GM12878 (cell line): ENCODE measurements at regions not wholly inside any gene's neighbourhood (a gene's known extent, or its start where the extent isn't known, plus 50 kb on each side); places are given as distances from the start of the nearest gene placed in this dataset.
"Not testable (repeated sequence)": the region's sequence is repeated elsewhere in the genome, so short reads cannot be mapped to it uniquely, and the experiment has no call there.

Experiments
- ATAC-seq: fragments of 200-7000 bp; cut with Tn5 transposase; 3 replicates; pipeline ENCODE4 v1.9.1; 2020; ENCODE audit warnings: mild to moderate bottlenecking, moderate library complexity
- BruUV-seq: library from RNA; stranded (reverse); fragments of 400-500 nt; replicated peaks from 2 replicates; lab custom pipeline; 2021; lab: Mats Ljungman, UMichigan
- CTCF ChIA-PET: fragments of 300-600 bp; sonication (Branson Sonifier 250); formaldehyde crosslinking; extraction: SDS; loops from one replicate; lab custom pipeline; 2021; ENCODE audit warnings: inconsistent platforms; lab: Yijun Ruan, JAX
- POLR2A ChIA-PET: fragments of 350-600 bp; formaldehyde crosslinking; extraction: SDS; loops from one replicate; lab custom pipeline; 2021; ENCODE audit warnings: inconsistent platforms; lab: Charles Lee
- RAD21 ChIA-PET: fragments of 300-600 bp; sonication (Branson Sonifier 250); formaldehyde crosslinking; loops from one replicate; lab custom pipeline; 2023; ENCODE audit warnings: antibody characterized with exemption; ENCODE audit not compliant: unreplicated experiment; lab: Charles Lee
- SMC1A ChIA-PET: fragments of 300-600 bp; sonication (Branson Sonifier 250); formaldehyde crosslinking; loops from one replicate; lab custom pipeline; 2023; ENCODE audit not compliant: unreplicated experiment, uncharacterized antibody; lab: Charles Lee
- DNase-seq: peaks from one replicate; pipeline ENCODE4 v3.0.0-alpha.2; 2011; ENCODE audit warnings: low read depth, low spot score
- FAIRE-seq: peaks from 3 replicates; lab custom pipeline; 2011; peaks lifted over from hg19 to GRCh38; lab: Jason Lieb, UNC
- H2AFZ ChIP-seq: 2 replicates; pipeline ENCODE4 v1.6.0; 2011; ENCODE audit warnings: low read depth, low read length, control low read depth; ENCODE audit not compliant: control insufficient read depth
- H3K27ac ChIP-seq: 2 replicates; pipeline ENCODE4 v1.5.1; 2011; ENCODE audit warnings: control low read depth; ENCODE audit not compliant: control insufficient read depth, insufficient read depth
- H3K27me3 ChIP-seq, 2 experiments: replicated peaks in 1 of 2; 2 replicates each; pipeline versions ENCODE4 v1.6.0 to v1.6.1; 2011; ENCODE audit warnings: low read length in 1 of 2; ENCODE audit not compliant: control insufficient read depth in 2 of 2, insufficient read depth in 2 of 2
- H3K36me3 ChIP-seq, 2 experiments: 2 replicates each; pipeline ENCODE4 v1.5.1; 2011; ENCODE audit warnings: low read length in 1 of 2; ENCODE audit not compliant: control insufficient read depth in 2 of 2, insufficient read depth in 2 of 2
- H3K4me1 ChIP-seq: 2 replicates; pipeline ENCODE4 v1.6.1; 2011; ENCODE audit warnings: mild to moderate bottlenecking, low read length, moderate library complexity, mixed read lengths; ENCODE audit not compliant: control insufficient read depth, insufficient read depth
- H3K4me2 ChIP-seq: 2 replicates; pipeline ENCODE4 v1.6.0; 2011; ENCODE audit warnings: control low read depth; ENCODE audit not compliant: control insufficient read depth, insufficient read depth
- H3K4me3 ChIP-seq: fragments of 200-600 bp; sonication (generic); 2 replicates; pipeline ENCODE4 v1.5.1; 2016
- H3K79me2 ChIP-seq: 2 replicates; pipeline ENCODE4 v1.6.0; 2011; ENCODE audit warnings: low read length; ENCODE audit not compliant: control insufficient read depth, insufficient read depth
- H3K9ac ChIP-seq: 2 replicates; pipeline ENCODE4 v1.8.0; 2011; ENCODE audit warnings: low read length, control low read depth, mixed read lengths; ENCODE audit not compliant: control insufficient read depth, insufficient read depth
- H3K9me3 ChIP-seq: replicated peaks from 3 replicates; pipeline ENCODE4 v1.5.1; 2011; ENCODE audit warnings: mild to moderate bottlenecking, low read length; ENCODE audit not compliant: control insufficient read depth, insufficient read depth
- H4K20me1 ChIP-seq: 2 replicates; pipeline ENCODE4 v1.6.0; 2011; ENCODE audit not compliant: control insufficient read depth, insufficient read depth
- CREM ChIP-seq: IDR thresholded peaks from 2 replicates; pipeline ENCODE4 v1.6.1; 2014; ENCODE audit warnings: antibody characterized with exemption, low read depth
- ESRRA ChIP-seq: IDR thresholded peaks from 2 replicates; pipeline ENCODE4 v1.6.1; 2012; ENCODE audit warnings: mild to moderate bottlenecking, low read length, improper control_type of control experiment
- ETV6 ChIP-seq, 2 experiments: fragments of 450-650 bp in 1 of 2; IDR thresholded peaks in 1 of 2; conservative IDR thresholded peaks in 1 of 2; 2 replicates each; pipeline ENCODE4 v1.6.1; 2014; ENCODE audit warnings: antibody characterized with exemption in 1 of 2, borderline replicate concordance in 1 of 2, low read depth in 1 of 2, mild to moderate bottlenecking in 1 of 2, moderate library complexity in 1 of 2
- EZH2 ChIP-seq: IDR thresholded peaks from 2 replicates; pipeline ENCODE4 v1.6.1; 2012; ENCODE audit warnings: low read depth, mild to moderate bottlenecking, control low read depth, inconsistent platforms, low read length, borderline replicate concordance; ENCODE audit not compliant: control insufficient read depth
- HCFC1 ChIP-seq: fragments of 150-350 bp; IDR thresholded peaks from 2 replicates; pipeline ENCODE4 v1.6.1; 2014; ENCODE audit warnings: low read length
- IRF5 ChIP-seq: fragments of 450-650 bp; IDR thresholded peaks from 2 replicates; pipeline ENCODE4 v1.6.1; 2017; ENCODE audit warnings: borderline replicate concordance
- MTA2 ChIP-seq: fragments of 450-650 bp; IDR thresholded peaks from 2 replicates; pipeline ENCODE4 v1.6.1; 2016; ENCODE audit warnings: low read depth, mild to moderate bottlenecking, moderate library complexity
- NFYB ChIP-seq: IDR thresholded peaks from 2 replicates; pipeline ENCODE4 v1.6.1; 2011; ENCODE audit warnings: low read depth, mild to moderate bottlenecking, low read length, improper control_type of control experiment, moderate library complexity; ENCODE audit not compliant: insufficient read depth
- NR2F1 ChIP-seq: fragments of 450-650 bp; conservative IDR thresholded peaks from 2 replicates; pipeline ENCODE4 v1.6.1; 2017; ENCODE audit warnings: mild to moderate bottlenecking
- POU2F2 ChIP-seq: IDR thresholded peaks from 3 replicates; pipeline ENCODE4 v1.6.1; 2011; ENCODE audit warnings: low read depth, mild to moderate bottlenecking, low read length, borderline replicate concordance
- RAD21 ChIP-seq: IDR thresholded peaks from 2 replicates; pipeline ENCODE4 v1.6.1; 2011; ENCODE audit warnings: mild to moderate bottlenecking, low read depth, low read length, moderate library complexity; ENCODE audit not compliant: insufficient read depth
- SREBF2 ChIP-seq: IDR thresholded peaks from 2 replicates; pipeline ENCODE4 v1.6.1; 2012; ENCODE audit warnings: mild to moderate bottlenecking, low read length
- TCF7 ChIP-seq: IDR thresholded peaks from 2 replicates; pipeline ENCODE4 v1.6.1; 2014; ENCODE audit warnings: antibody characterized with exemption, borderline replicate concordance
- ZBTB33 ChIP-seq: fragments of 450-650 bp; IDR thresholded peaks from 2 replicates; pipeline ENCODE4 v1.6.1; 2017; ENCODE audit warnings: mild to moderate bottlenecking
- ZNF207 ChIP-seq: fragments of 450-650 bp; IDR thresholded peaks from 2 replicates; pipeline ENCODE4 v1.6.1; 2014; ENCODE audit warnings: antibody characterized with exemption, mild to moderate bottlenecking, borderline replicate concordance
- WGBS: methylation state at CpG from one replicate; pipeline ENCODE4 v1.1.6; 2016; ENCODE audit warnings: low lambda C conversion rate; ENCODE audit not compliant: insufficient replicate concordance, insufficient coverage; ENCODE audit errors: missing lambda C conversion rate; 5-methylcytosine and 5-hydroxymethylcytosine counted together
- in situ Hi-C: fragments of 300-500 bp; cut with MboI; formaldehyde crosslinking; loops from 9 replicates; pipeline ENCODE4 v1.14.3; 2018; ENCODE audit warnings: mixed read lengths
- intact Hi-C: fragments of 100-400 bp; cut with micrococcal nuclease; formaldehyde crosslinking; loops from one replicate; pipeline ENCODE4 v1.14.2; 2022; ENCODE audit not compliant: unreplicated experiment

- H3K36me3 ChIP-seq, intact Hi-C loops, in situ Hi-C loops, RAD21 ChIA-PET, H3K27ac ChIP-seq, H3K4me3 ChIP-seq, CTCF ChIA-PET, H4K20me1 ChIP-seq, FAIRE-seq, H3K9me3 ChIP-seq, H2AFZ ChIP-seq, H3K79me2 ChIP-seq, H3K27me3 ChIP-seq, H3K9ac ChIP-seq, DNase-seq, BruUV-seq, H3K4me1 ChIP-seq: not testable (repeated sequence)
- 0 out of 2 replicates have a peak overlapping the region, but pooled peaks have one; percentile 29 for H3K4me2 ChIP-seq
- ChIA-PET SMC1A (interaction anchor here (0.5 to 0.7 kb wide), 2 partner anchors 262 to 524 kb away, joined by 3 read pairs; no protein-coding TSS in a partner anchor), POLR2A (interaction anchor here (0.9 to 1.2 kb wide), 2 partner anchors 10 to 163 kb away, joined by 3 read pairs; partner anchors contain the start of gene ITGAV)
- peak; percentile 7; the same call in 1 of the 2 replicates for TF ChIP-seq MTA2
- TF ChIP-seq TCF7, result 0 out of 2 replicates have a peak, but pooled peaks have one; percentile 2
- 0 out of 2 replicates have a peak, but pooled peaks have one; percentile 1 for TF ChIP-seq NR2F1
- WGBS, result 46% methylated on average over 3 of the region's 3 CpGs
- ATAC-seq, result peak; percentile 73
Observed at GRCh38 chr2:186427017-186427350, 59.1 kb upstream of the ZC3H15 start.

- Histone ChIP-seq H2AFZ (no peak overlapping the region), H3K27ac (no peak overlapping the region), H3K27me3 (no peaks in the 10 kb centered on the region), H3K79me2 (no peaks in the 10 kb centered on the region), H3K4me3 (no peak overlapping the region), H3K9me3 (no peaks in the 10 kb centered on the region), H3K9ac (no peak overlapping the region), H3K36me3 (no peaks in the 10 kb centered on the region; a peak in 2 of 4 replicates), H3K4me2 (no peak overlapping the region), H3K4me1 (no peaks in the 10 kb centered on the region; the same call in 1 of the 2 replicates), H4K20me1 (no peaks in the 10 kb centered on the region)
- ChIA-PET RAD21 (no interaction called here), POLR2A (interaction anchor here (1.2 kb wide), 1 partner anchor 162 kb away, joined by 3 read pairs; the partner anchor contains the start of gene ITGAV), CTCF (no interaction called here), SMC1A (interaction anchor here (1.2 kb wide), 1 partner anchor 7 kb away, joined by 3 read pairs; no protein-coding TSS in a partner anchor)
- intact Hi-C loops (no loop called here), in situ Hi-C loops (no loop called here)
- ATAC-seq (no peak), FAIRE-seq (no peak), DNase-seq (no peak)
- BruUV-seq, result no TSS peak
- 89% methylated on average over 2 of the region's 2 CpGs for WGBS
- TF ChIP-seq ZBTB33, result no peak
- no peak for TF ChIP-seq ETV6 (conservative IDR thresholded peaks at IDR 0.05 in 1 of 2, IDR thresholded peaks at IDR 0.05 in 1 of 2; ENCODE audit: borderline replicate concordance in 1 of 2, low read depth in 1 of 2)
- no peak for TF ChIP-seq RAD21
- no peak for TF ChIP-seq ZNF207
- TF ChIP-seq SREBF2, result no peak
- TF ChIP-seq NFYB, result no peak
- no peak for TF ChIP-seq POU2F2
- no peak for TF ChIP-seq ESRRA
- TF ChIP-seq HCFC1, result no peak
- no peak for TF ChIP-seq CREM
- TF ChIP-seq IRF5, result no peak
- TF ChIP-seq EZH2, result no peak
- no peak for TF ChIP-seq MTA2
Observed at GRCh38 chr2:186427970-186428369, 58.1 kb upstream of the ZC3H15 start.
